T-helper 17 cell (primary cell): ENCODE measurements at regions not wholly inside any gene's neighbourhood (a gene's known extent, or its start where the extent isn't known, plus 50 kb on each side); places are given as distances from the start of the nearest gene placed in this dataset.
"Not testable (repeated sequence)": the region's sequence is repeated elsewhere in the genome, so short reads cannot be mapped to it uniquely, and the experiment has no call there.

Experiments
- ATAC-seq: fragments of 150-1000 bp; cut with Tn5 transposase; 2 replicates; pipeline ENCODE4 v1.10.0; 2021; ENCODE audit warnings: mild to moderate bottlenecking, moderate library complexity
- DNase-seq, 3 donors: peaks; one replicate each; pipeline versions ENCODE4 v3.0.0 to v3.0.0-alpha.2; 2020 to 2021
- H3K9me3 ChIP-seq: one replicate; pipeline ENCODE4 v1.7.0; 2013; ENCODE audit warnings: low read length, mild to moderate bottlenecking; ENCODE audit not compliant: control insufficient read depth, poor library complexity, severe bottlenecking
- H3K27ac Mint-ChIP-seq: one replicate; pipeline ENCODE4 v1.8.0; 2022; ENCODE audit warnings: mild to moderate bottlenecking, moderate library complexity, mixed read lengths
- H3K27me3 Mint-ChIP-seq: one replicate; pipeline ENCODE4 v1.8.0; 2022; ENCODE audit warnings: mixed read lengths
- H3K36me3 Mint-ChIP-seq: one replicate; pipeline ENCODE4 v1.8.0; 2022; ENCODE audit warnings: low read depth, mixed read lengths
- H3K4me1 Mint-ChIP-seq: one replicate; pipeline ENCODE4 v1.8.0; 2022; ENCODE audit warnings: mild to moderate bottlenecking, mixed read lengths
- H3K4me3 Mint-ChIP-seq: one replicate; pipeline ENCODE4 v1.8.0; 2022; ENCODE audit warnings: mild to moderate bottlenecking, moderate library complexity, mixed read lengths

- no peak for DNase-seq
- Mint-ChIP-seq H3K4me1 (no peaks in the 10 kb centered on the region), H3K36me3 (no peaks in the 10 kb centered on the region), H3K4me3 (no peak overlapping the region), H3K27ac (no peak overlapping the region), H3K27me3 (peaks cover 4% of the 10 kb centered on the region)
- no peak for ATAC-seq
- no peaks in the 10 kb centered on the region for H3K9me3 ChIP-seq
These were observed 380.9 kb upstream of the GYPC start for GRCh38 chr2:126275098-126275497.

DNA sequence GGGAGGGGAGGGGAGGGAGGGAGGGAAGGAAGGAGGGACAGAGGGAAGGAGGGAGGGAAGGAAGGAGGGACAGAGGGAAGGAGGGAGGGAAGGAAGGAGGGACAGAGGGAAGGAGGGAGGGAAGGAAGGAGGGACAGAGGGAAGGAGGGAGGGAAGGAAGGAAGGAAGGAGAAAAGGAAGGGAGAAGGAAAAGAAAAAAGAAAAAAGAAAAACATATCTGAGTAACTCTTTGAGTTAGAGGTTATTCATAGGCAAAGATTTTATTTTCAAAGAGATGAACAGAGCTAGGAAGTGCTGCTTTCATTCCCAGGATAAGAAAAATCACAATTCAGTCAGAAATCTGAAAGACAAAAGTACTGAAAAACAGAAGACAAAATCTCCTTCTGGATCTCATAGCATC, 379.7 kb upstream of the GYPC start:
- ATAC-seq, H3K27ac Mint-ChIP-seq, DNase-seq, H3K4me1 Mint-ChIP-seq, H3K4me3 Mint-ChIP-seq, H3K27me3 Mint-ChIP-seq, H3K9me3 ChIP-seq, H3K36me3 Mint-ChIP-seq: not testable (repeated sequence)

DNA sequence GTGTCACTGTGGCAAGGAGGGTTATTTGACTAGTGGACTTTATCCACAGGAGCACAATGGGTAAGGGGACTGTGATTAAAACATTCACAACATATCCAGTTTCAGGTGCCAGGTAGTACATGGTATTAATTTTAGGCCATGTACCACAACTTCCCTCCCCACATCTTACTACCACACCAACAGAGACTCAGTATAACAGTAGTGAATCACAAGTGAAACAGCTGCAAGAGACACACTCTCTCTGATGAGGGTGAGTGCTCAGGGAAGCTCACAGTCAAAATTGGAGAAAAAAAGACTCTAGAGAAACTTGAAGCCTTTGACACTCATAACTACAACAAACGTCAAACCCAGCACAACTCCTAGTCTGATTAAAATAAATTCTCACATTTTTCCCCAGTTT, 367.6 kb upstream of the GYPC start:
- no peaks in the 10 kb centered on the region for H3K9me3 ChIP-seq
- ATAC-seq, result no peak
- no peaks in the 10 kb centered on the region for H3K4me1 Mint-ChIP-seq
- peaks cover 7% of the 10 kb centered on the region for H3K27me3 Mint-ChIP-seq
- H3K4me3 Mint-ChIP-seq, result no peak overlapping the region
- DNase-seq, result no peak
- no peaks in the 10 kb centered on the region for H3K36me3 Mint-ChIP-seq
- no peak overlapping the region for H3K27ac Mint-ChIP-seq

GRCh38 chr2:126293962-126294361, 362.0 kb upstream of the GYPC start:
- ATAC-seq, H3K4me1 Mint-ChIP-seq, H3K27ac Mint-ChIP-seq, H3K4me3 Mint-ChIP-seq, DNase-seq, H3K36me3 Mint-ChIP-seq, H3K9me3 ChIP-seq, H3K27me3 Mint-ChIP-seq: not testable (repeated sequence)

GRCh38 chr2:126299469-126299976, 356.4 kb upstream of the GYPC start:
- ATAC-seq (no peak), DNase-seq (no peak)
- Mint-ChIP-seq H3K27ac (no peak overlapping the region), H3K4me1 (no peaks in the 10 kb centered on the region), H3K27me3 (no peaks in the 10 kb centered on the region), H3K4me3 (no peak overlapping the region), H3K36me3 (no peaks in the 10 kb centered on the region)
- H3K9me3 ChIP-seq, result no peaks in the 10 kb centered on the region

GRCh38 chr2:126300348-126300747, 355.6 kb upstream of the GYPC start:
- no peak overlapping the region for H3K4me3 Mint-ChIP-seq
- no peak for DNase-seq
- H3K27ac Mint-ChIP-seq, result no peak overlapping the region
- H3K4me1 Mint-ChIP-seq, result no peaks in the 10 kb centered on the region
- no peaks in the 10 kb centered on the region for H3K9me3 ChIP-seq
- no peaks in the 10 kb centered on the region for H3K36me3 Mint-ChIP-seq
- ATAC-seq, result no peak
- no peaks in the 10 kb centered on the region for H3K27me3 Mint-ChIP-seq

DNA sequence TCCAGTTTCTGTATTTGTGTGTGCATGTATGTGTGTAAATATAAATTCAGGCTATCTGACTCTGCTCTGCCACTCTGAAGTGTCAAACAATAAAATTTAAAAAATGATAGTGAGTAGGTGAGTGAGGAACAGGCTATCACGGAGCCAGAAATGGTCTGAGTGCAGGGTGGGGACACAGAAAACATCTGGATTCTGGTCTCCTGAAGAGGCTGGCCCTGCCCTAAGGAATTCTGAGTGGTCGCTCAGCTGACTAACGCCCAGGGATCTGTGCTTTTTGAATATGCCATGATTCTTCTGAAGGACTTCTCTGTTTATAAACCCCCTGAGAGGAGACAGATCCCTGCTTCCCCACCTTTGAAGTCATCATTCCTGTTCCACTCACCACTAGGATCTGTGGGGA, 353.9 kb upstream of the GYPC start:
- Mint-ChIP-seq H3K4me1 (no peaks in the 10 kb centered on the region), H3K4me3 (no peak overlapping the region), H3K27ac (no peak overlapping the region), H3K36me3 (no peaks in the 10 kb centered on the region), H3K27me3 (no peaks in the 10 kb centered on the region)
- no peak for DNase-seq
- ATAC-seq, result no peak
- no peaks in the 10 kb centered on the region for H3K9me3 ChIP-seq

- Mint-ChIP-seq H3K4me3 (no peak overlapping the region), H3K4me1 (no peaks in the 10 kb centered on the region), H3K27me3 (peaks cover under 1% of the 10 kb centered on the region), H3K27ac (no peak overlapping the region), H3K36me3 (no peaks in the 10 kb centered on the region)
- no peaks in the 10 kb centered on the region for H3K9me3 ChIP-seq
- ATAC-seq (no peak), DNase-seq (no peak)
These were observed 352.8 kb upstream of the GYPC start for GRCh38 chr2:126303113-126303512.

DNA sequence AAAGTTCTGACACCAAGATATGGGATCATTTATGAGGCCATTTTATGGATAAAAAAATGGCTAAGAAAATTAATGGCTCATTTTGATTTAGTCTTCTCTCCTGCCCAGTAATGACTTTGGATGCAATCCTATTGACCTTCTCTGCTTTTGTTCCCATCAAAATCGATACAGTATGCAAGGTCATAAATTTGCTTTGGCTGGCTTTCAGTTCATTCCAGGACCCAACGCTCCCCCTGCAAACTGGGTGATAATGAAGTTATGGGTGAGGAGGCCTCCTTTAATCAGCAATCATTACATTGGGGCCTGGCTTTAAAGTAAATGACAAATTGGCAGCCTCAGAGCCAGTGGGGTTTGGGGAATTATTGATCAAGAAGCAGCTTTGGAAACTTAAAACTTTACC, 351.8 kb upstream of the GYPC start:
- H3K9me3 ChIP-seq, result no peaks in the 10 kb centered on the region
- ATAC-seq (no peak), DNase-seq (no peak)
- H3K4me1 Mint-ChIP-seq, result no peaks in the 10 kb centered on the region
- no peak overlapping the region for H3K27ac Mint-ChIP-seq
- peaks cover 6% of the 10 kb centered on the region for H3K27me3 Mint-ChIP-seq
- H3K4me3 Mint-ChIP-seq, result no peak overlapping the region
- no peaks in the 10 kb centered on the region for H3K36me3 Mint-ChIP-seq

DNA sequence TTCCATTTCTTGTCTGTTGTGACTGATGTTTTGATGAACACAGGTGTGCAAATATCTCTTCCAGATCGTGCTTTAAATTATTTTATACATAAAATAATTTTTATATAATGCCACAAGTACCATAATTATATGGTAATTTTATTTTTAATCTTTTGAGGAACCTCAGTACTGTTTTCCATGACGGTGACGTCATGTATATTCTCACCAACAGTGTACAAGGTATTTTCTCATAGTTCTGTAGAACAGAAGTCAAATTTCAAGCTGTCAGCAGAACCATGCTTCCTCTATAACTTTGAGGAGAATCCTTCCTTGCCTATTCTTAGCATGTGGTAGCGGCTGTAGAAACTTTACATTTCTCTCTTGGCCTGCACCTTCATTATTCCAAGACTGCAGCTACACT, 349.4 kb upstream of the GYPC start:
- ATAC-seq, result no peak
- Mint-ChIP-seq H3K4me3 (no peak overlapping the region), H3K27me3 (peaks cover 6% of the 10 kb centered on the region), H3K36me3 (no peaks in the 10 kb centered on the region), H3K27ac (no peak overlapping the region), H3K4me1 (no peaks in the 10 kb centered on the region)
- H3K9me3 ChIP-seq, result no peaks in the 10 kb centered on the region
- no peak for DNase-seq

DNA sequence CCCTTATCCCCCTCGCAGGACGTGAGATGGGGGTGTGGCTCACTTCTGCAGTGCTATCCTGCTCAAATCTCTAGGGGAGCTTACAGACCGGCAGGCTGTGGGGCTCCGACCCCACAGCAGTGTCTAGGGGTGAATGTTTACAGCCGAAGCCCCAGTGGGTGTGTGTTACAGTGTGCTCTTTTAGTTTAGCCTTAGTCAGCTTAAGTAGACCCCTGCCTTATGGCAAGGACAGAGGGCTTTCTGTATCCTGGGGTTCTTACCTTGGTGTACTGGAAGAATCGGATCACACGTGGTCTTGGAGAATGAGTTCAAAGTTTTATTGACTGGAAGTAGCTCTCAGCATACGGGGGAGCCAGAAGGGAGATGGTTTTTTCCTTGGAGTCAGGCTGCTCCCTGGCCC, 348.2 kb upstream of the GYPC start:
- Mint-ChIP-seq H3K36me3 (no peaks in the 10 kb centered on the region), H3K27me3 (peaks cover 15% of the 10 kb centered on the region), H3K4me3 (no peak overlapping the region), H3K4me1 (no peaks in the 10 kb centered on the region), H3K27ac (no peak overlapping the region)
- ATAC-seq (no peak), DNase-seq (no peak)
- no peaks in the 10 kb centered on the region for H3K9me3 ChIP-seq

- ATAC-seq (no peak), DNase-seq (no peak)
- H3K4me1 Mint-ChIP-seq, result no peaks in the 10 kb centered on the region
- no peaks in the 10 kb centered on the region for H3K36me3 Mint-ChIP-seq
- H3K27me3 Mint-ChIP-seq, result peaks cover 17% of the 10 kb centered on the region
- no peak overlapping the region for H3K4me3 Mint-ChIP-seq
- H3K9me3 ChIP-seq, result no peaks in the 10 kb centered on the region
- H3K27ac Mint-ChIP-seq, result no peak overlapping the region
These were observed 346.8 kb upstream of the GYPC start for GRCh38 chr2:126309185-126309584.

- no peak overlapping the region for H3K4me3 Mint-ChIP-seq
- H3K36me3 Mint-ChIP-seq, result no peaks in the 10 kb centered on the region
- H3K27ac Mint-ChIP-seq, result no peak overlapping the region
- DNase-seq, result no peak
- no peaks in the 10 kb centered on the region for H3K9me3 ChIP-seq
- peaks cover 22% of the 10 kb centered on the region for H3K27me3 Mint-ChIP-seq
- H3K4me1 Mint-ChIP-seq, result no peaks in the 10 kb centered on the region
- ATAC-seq, result no peak
These were observed 343.4 kb upstream of the GYPC start for GRCh38 chr2:126312579-126312978.

- H3K27me3 Mint-ChIP-seq, result peaks cover 22% of the 10 kb centered on the region
- H3K4me1 Mint-ChIP-seq, result no peaks in the 10 kb centered on the region
- H3K9me3 ChIP-seq, result no peaks in the 10 kb centered on the region
- no peak for ATAC-seq
- H3K36me3 Mint-ChIP-seq, result no peaks in the 10 kb centered on the region
- DNase-seq, result no peak
- no peak overlapping the region for H3K27ac Mint-ChIP-seq
- no peak overlapping the region for H3K4me3 Mint-ChIP-seq
These were observed 340.1 kb upstream of the GYPC start for GRCh38 chr2:126315828-126316227.
